MG63 (cell line): ENCODE measurements at regions not wholly inside any gene's neighbourhood (a gene's known extent, or its start where the extent isn't known, plus 50 kb on each side); places are given as distances from the start of the nearest gene placed in this dataset.

Experiments used
- DNase-seq: peaks from one replicate; pipeline ENCODE4 v3.0.0-alpha.2; 2020
- H3K27me3 ChIP-seq: fragments of 250-450 bp; sonication (Bioruptor Pico); 2 replicates; pipeline ENCODE4 v1.5.1; 2020; ENCODE audit warnings: mild to moderate bottlenecking, moderate library complexity
- H3K36me3 ChIP-seq: fragments of 250-450 bp; sonication (Bioruptor Pico); 2 replicates; pipeline ENCODE4 v1.5.1; 2020; ENCODE audit warnings: mild to moderate bottlenecking, moderate library complexity
- H3K4me3 ChIP-seq: fragments of 250-450 bp; sonication (Bioruptor Pico); 2 replicates; pipeline ENCODE4 v1.5.1; 2020; ENCODE audit warnings: mild to moderate bottlenecking, moderate library complexity
- H3K9me3 ChIP-seq: fragments of 250-450 bp; sonication (Bioruptor Pico); 2 replicates; pipeline ENCODE4 v1.5.1; 2020; ENCODE audit warnings: mild to moderate bottlenecking, moderate library complexity

DNA sequence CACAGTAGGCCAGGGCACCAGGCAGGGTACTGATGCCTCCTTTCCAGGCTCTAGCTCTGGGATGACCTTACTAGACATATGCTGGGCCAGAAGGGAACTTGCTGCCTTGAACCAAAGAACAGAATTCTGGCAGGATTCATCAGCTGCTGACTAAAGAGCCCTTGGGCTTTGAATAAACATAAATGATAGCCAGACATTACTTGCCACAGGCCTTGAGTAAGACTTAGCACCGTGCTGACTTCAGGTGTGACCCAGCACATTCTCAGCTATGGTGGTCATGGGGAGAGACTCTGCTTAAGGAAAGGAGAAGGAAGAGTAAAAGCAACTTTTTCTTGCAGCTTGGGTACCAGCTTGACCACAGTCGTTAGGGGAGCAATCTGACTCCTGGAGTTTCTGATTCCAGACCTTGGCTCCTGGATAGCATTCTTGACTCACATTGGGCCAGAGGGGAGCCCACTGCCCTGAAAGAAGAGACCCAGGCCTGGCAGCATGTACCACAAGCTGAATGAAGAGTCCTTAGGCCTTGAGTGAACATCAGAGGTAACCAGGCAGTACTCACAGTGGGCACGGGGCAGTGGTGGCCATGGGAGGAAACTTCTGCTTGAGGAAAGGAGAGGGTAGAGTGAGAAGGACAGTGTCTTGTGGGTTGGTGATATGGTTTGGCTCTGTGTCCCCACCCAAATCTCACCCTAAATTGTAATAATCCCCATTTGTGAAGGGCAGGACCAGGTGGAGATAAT is 926.1 kb upstream of the SORCS1 start:
- Histone ChIP-seq H3K36me3 (no peaks in the 10 kb centered on the region), H3K27me3 (no peaks in the 10 kb centered on the region), H3K4me3 (no peak overlapping the region), H3K9me3 (no peaks in the 10 kb centered on the region)
- DNase-seq: no peak

DNA sequence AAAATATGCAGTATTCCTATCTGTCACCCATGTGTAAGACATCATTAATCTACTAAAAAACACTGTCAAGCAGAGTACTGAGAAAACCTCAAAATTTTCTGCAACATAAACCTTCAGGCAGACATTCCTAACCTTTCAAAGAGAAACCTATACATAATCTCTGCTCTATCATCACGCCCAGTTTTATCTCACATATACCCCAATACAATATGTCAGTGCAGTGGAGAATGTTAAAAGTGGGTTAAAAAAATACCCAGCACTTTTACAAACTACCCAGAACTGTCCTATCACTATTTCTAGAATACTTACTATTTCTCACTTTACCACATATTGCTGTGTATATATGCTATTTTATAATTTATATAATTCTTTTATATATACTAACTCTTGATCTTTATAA is 922.0 kb upstream of the SORCS1 start:
- no peaks in the 10 kb centered on the region for H3K27me3 ChIP-seq
- DNase-seq: no peak

DNA sequence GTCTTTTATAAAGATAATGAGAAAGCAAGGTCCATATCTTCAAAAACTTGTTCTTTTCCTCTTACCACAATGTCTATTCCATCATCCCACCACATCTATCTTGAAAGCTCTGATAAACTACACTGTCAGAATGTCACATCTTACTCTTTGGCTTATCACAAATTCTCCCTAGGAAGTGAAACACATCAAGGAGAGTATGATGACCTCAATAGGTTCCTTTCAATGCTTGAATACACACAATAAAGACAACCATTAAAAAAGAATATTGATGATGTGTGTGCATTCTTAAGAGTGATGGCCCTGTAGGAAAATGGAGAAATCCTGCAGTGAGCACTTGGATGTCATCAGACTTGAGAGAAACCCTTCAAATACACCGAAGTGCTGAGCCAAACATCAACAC is 918.1 kb upstream of the SORCS1 start:
- no peak overlapping the region for H3K4me3 ChIP-seq
- no peaks in the 10 kb centered on the region for H3K36me3 ChIP-seq
- no peak for DNase-seq
- no peaks in the 10 kb centered on the region for H3K27me3 ChIP-seq
- H3K9me3 ChIP-seq: no peaks in the 10 kb centered on the region

More for the DNA sequence above, 922.0 kb upstream of the SORCS1 start:
- Histone ChIP-seq H3K9me3 (no peaks in the 10 kb centered on the region), H3K4me3 (no peak overlapping the region), H3K36me3 (no peaks in the 10 kb centered on the region)

DNA sequence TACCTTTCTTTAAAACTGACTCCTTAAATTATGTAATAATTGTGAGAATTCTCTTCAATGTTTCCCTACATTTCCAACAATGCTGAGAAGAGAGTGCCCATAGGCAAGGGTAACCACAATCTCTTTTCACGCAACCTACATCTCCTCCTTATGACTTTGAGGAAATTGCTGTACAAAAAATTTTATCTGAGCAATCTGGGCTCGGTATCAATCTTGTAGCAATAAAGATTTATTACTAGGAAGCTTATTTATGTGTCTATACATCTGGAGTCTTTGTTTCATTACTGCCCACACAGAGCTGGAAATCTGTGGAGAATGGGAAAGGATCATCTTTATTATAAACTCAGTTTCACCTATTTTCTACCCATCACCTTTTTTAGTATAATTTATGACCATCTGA is 913.8 kb upstream of the SORCS1 start:
- no peaks in the 10 kb centered on the region for H3K36me3 ChIP-seq
- no peaks in the 10 kb centered on the region for H3K9me3 ChIP-seq
- H3K27me3 ChIP-seq: no peaks in the 10 kb centered on the region
- no peak for DNase-seq
- no peak overlapping the region for H3K4me3 ChIP-seq

DNA sequence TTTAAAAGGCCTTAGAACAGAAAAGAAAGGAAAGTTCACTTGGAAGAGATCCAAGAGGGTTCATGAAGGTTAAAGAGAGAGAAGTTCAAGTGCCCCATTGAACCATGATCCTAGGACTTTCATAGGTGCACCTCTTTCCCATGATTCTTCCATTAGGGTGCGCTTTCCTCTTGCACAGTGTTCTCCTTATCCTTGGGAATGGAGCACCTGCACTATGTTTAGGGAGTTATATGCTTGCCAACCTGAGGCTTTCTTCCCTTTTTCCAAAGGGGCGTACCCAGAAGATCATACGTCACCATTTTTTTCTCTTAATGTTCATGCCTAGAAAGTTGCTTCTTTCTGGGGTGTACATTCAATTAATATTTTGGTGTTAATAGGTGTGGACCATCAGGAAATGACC is 908.0 kb upstream of the SORCS1 start:
- Histone ChIP-seq H3K36me3 (no peaks in the 10 kb centered on the region), H3K27me3 (no peaks in the 10 kb centered on the region), H3K9me3 (no peaks in the 10 kb centered on the region), H3K4me3 (no peak overlapping the region)
- DNase-seq: no peak

DNA sequence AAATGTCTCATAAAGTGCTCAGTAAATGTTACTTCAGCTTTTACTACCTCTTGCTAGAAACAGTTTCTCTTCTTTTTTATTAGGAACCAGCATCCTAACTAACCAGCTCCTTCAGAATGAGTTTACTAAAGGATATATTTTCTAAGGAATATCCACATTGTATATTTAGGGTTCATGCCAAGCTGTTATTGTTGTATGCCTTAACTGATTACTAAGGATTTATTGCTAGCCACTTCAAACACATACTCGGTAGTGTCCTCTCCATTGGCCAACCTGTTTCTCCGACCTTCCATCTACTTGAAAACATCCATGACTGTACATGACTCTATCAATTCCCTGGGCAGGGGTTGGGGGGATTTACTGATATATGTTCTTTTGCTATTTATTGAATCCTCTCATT is 906.3 kb upstream of the SORCS1 start:
- H3K9me3 ChIP-seq: no peaks in the 10 kb centered on the region
- no peaks in the 10 kb centered on the region for H3K36me3 ChIP-seq
- no peak overlapping the region for H3K4me3 ChIP-seq
- no peak for DNase-seq
- no peaks in the 10 kb centered on the region for H3K27me3 ChIP-seq

DNA sequence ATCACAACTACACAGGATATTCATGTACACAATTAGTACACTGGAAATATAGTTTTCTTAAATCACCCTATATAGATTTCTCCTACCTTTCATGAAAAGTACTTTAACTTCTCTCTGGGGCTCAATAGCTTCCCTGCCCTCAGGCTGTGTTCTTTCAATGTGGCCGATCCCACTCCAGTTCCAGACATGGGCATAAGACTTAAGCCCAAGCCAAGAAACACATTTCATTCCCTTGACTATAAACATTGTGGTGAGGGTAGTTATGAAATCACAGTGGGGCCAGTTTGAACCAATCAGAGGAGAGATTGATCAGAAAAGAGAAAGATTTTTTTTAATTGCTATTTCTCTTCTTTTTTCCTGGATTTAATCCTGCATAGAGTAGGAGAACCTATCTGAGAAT is 904.6 kb upstream of the SORCS1 start:
- Histone ChIP-seq H3K4me3 (no peak overlapping the region), H3K9me3 (no peaks in the 10 kb centered on the region), H3K27me3 (no peaks in the 10 kb centered on the region), H3K36me3 (no peaks in the 10 kb centered on the region)
- DNase-seq: no peak

DNA sequence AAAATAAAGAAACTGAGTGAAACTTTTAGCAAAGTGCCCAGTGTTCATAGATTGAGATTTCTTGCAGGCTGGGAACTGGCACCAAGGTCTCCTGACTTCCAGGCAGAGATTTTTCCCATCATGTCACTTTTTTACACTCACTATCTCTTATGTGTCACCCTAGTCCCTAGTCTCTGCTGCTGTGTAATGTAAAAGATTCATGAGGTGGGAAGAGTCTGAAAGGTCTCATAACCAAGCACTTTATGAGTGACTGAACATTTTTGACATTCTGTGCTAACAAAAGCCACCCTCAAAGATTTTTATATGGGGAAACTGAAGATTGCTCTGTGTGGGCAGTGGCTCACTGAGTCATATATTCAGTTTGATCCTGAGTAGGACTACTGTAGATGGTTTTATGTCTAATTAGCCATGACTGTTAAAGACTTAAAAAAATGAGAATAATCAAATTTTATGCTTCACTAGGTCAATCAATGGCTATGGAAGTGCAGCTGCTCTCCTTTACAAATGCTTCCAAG is 900.3 kb upstream of the SORCS1 start:
- Histone ChIP-seq H3K9me3 (no peaks in the 10 kb centered on the region), H3K36me3 (no peaks in the 10 kb centered on the region), H3K27me3 (no peaks in the 10 kb centered on the region), H3K4me3 (no peak overlapping the region)
- no peak for DNase-seq

DNA sequence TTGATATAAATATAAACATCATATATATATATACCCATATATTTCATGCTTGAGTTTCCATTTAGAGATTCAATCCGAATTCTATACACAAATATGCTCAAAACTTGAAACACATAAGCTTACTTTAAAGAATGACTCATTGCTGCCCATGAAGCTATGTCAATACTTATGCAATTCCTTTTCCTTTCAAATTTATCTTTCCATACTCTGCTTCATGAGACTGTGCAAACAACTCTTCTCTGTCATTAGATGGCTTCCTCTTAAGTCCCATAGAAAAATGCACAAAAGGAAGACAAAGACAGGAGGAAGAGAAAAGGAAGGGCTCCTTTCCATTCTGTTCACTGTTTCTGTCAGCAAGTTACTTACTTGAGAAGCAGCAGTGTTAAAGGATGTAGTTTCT is 895.7 kb upstream of the SORCS1 start:
- no peak for DNase-seq
- Histone ChIP-seq H3K4me3 (no peak overlapping the region), H3K36me3 (no peaks in the 10 kb centered on the region), H3K9me3 (no peaks in the 10 kb centered on the region), H3K27me3 (no peaks in the 10 kb centered on the region)

DNA sequence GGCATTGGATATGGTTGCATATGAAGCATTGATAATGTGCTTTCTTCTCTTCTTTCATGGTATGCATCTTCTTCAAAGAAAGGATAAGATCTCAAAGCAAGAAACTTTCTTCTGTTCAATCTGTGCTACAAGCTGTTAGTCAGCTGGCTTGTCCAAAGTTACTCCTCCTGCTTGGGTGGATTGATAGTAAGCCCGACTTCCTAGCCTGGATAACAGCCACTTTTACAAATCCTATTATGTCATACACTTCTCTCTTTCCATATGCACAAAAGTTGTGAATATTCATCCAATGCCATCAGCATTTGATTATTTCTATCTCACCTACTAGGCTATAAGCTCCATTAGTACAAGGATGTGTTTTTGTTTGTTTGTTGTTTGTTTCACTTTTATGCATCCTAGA is 891.0 kb upstream of the SORCS1 start:
- Histone ChIP-seq H3K9me3 (no peaks in the 10 kb centered on the region), H3K4me3 (no peak overlapping the region), H3K36me3 (no peaks in the 10 kb centered on the region), H3K27me3 (no peaks in the 10 kb centered on the region)
- DNase-seq: no peak

DNA sequence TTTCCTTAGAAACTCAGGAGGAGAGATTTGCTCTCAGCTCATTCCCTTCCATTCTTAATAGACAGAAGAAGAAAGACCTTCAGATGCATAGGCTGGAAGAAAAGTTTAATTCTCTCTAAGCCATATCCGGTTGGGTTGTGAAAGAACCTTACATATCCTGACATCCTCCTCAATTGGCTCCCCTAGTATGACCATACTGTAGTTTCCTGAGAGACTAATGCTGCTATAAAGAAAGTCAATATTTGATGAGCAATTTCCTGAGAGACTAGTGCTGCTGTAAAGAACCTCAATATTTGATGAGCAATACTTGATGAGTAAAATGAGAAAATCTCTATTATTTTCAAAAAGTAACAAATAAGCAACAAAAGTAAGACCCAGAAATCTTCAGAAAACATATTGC is 888.5 kb upstream of the SORCS1 start:
- DNase-seq: no peak
- Histone ChIP-seq H3K9me3 (no peaks in the 10 kb centered on the region), H3K4me3 (no peak overlapping the region), H3K27me3 (no peaks in the 10 kb centered on the region), H3K36me3 (no peaks in the 10 kb centered on the region)

DNA sequence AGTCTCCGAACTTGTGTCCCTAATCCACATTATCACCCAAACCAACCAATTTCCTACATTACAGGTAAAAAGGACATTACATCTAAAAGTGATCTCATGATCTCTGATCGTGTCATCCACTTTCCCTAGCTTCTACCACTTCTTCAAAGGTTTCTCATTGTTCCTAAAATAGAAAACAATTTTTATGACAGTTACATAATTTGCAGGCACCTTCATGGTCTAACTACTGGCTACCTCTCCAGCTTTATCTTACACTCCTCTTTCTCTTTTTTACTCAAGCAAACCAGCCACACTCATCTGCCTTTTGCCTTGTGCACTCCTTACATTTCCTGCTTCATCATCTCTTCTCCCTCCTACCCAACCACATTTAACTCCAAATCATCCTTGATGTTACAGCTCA is 886.7 kb upstream of the SORCS1 start:
- no peaks in the 10 kb centered on the region for H3K27me3 ChIP-seq
- H3K9me3 ChIP-seq: no peaks in the 10 kb centered on the region
- no peaks in the 10 kb centered on the region for H3K36me3 ChIP-seq
- DNase-seq: no peak
- no peak overlapping the region for H3K4me3 ChIP-seq

DNA sequence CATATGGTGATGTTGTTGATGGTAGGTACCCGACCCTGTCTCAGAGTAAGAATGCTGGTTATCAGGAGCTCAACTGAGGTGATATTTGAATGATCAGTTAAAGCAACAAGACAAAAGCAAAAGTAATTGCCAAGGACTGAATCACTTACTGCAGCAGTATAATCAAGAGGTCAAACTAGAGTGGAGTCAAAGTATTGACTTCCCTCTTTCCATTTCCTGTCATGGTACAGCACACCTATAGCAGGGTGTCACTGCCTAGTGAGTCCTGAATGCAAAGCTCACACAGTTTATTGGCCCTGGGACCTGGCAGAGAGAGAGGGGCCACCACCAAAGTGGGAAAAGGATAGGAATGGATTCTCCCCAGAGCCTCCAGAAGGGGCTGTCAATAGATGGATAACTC is 886.1 kb upstream of the SORCS1 start:
- Histone ChIP-seq H3K27me3 (no peaks in the 10 kb centered on the region), H3K9me3 (no peaks in the 10 kb centered on the region)
- no peak for DNase-seq

DNA sequence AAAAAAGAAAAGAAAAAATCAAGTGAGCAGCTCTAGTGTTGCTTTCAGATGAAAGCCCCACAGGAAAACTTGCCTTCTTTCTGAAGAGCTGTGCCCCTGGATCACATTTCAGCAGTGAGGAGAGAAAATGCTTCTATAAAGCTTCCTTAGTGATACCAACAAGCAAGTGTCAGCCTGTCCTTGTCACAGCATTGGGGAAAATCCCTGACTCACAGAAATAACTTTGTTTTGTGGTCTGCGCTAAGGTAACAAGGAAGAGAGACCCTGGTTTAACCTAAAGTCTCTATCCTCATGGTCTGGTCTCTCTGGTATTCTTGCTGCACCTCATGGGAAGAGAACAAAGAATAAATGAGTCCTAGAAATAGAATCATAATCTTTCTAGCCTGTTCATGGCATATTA is 885.2 kb upstream of the SORCS1 start:
- no peak for DNase-seq
- Histone ChIP-seq H3K4me3 (no peak overlapping the region), H3K36me3 (no peaks in the 10 kb centered on the region), H3K27me3 (no peaks in the 10 kb centered on the region), H3K9me3 (no peaks in the 10 kb centered on the region)

More for the DNA sequence above, 886.1 kb upstream of the SORCS1 start:
- Histone ChIP-seq H3K4me3 (no peak overlapping the region), H3K36me3 (no peaks in the 10 kb centered on the region)

DNA sequence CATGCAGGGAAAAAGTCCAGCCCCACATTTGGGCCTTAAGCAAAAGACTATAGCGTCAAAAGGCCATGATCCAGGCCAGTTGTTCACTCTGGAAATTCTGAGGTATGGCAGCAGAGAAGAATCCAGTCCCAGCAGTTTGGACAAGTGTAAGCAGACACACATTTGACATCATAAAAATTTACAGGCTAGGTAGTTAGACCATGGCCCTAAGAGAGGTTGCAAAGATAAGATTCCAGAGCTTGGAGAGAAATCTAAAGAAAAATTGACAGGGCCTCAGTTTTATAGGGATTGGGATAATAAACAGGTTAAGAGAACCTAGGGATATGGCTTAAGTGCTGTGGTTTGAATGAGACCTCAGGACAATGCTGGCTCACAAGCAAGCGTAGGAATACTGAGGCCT is 884.4 kb upstream of the SORCS1 start:
- no peak for DNase-seq
- Histone ChIP-seq H3K9me3 (no peaks in the 10 kb centered on the region), H3K4me3 (no peak overlapping the region), H3K36me3 (no peaks in the 10 kb centered on the region), H3K27me3 (no peaks in the 10 kb centered on the region)

DNA sequence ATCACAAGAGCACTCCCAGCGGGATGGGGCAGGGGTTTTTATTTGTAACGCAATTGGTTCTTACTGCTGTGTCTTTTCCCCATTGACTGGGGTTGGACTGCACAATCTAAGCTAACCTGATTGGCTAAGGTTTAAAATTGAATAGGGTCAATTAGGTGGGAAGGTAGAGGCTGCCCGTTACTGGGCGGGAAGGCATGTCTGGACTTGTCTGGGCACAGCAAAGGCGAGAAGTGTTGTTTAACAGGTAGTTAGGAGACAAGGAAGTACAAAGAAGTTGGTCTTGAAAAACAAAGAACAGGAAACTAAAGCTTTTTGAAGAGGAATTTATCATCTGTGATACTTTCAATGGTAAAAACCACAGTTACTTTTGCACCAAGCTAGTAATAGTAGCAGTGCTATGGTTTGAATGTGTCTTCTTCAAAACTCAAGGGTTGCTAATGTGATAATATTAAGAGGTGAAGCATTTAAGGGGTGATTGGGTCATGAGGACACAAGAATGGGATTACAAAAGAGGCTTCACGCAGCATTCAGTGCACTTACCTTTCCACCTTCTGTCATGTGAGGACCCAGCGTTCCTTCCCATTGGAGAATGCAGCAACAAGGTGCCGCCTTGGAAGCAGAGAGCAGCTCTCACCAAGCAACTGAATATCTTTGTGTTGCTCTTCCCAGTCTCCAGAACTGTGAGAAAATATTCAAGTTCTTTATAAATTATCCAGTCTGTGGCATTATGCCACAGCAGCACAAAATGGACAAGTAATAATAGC is 875.5 kb upstream of the SORCS1 start:
- no peak for DNase-seq
- Histone ChIP-seq H3K27me3 (no peaks in the 10 kb centered on the region), H3K36me3 (no peaks in the 10 kb centered on the region), H3K9me3 (no peaks in the 10 kb centered on the region), H3K4me3 (no peak overlapping the region)

DNA sequence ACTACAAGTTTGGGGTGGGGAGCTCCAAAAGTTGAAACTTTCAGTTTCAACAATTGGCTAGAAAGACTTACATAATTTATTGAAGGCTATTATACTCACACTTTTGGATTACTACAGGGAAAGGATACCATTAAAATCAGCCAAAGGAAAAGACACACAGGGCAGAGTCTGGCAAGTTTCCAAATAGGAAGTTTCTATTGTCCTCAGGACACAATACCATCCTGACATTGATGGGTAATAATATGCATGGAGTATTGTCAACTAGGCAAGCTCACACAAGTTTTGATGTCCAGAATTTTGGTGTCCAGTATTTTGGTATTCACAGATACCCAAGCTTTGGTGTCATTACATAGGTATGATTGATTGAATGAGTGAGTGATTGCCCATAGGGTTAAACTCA is 872.6 kb upstream of the SORCS1 start:
- Histone ChIP-seq H3K36me3 (no peaks in the 10 kb centered on the region), H3K27me3 (no peaks in the 10 kb centered on the region), H3K9me3 (no peaks in the 10 kb centered on the region), H3K4me3 (no peak overlapping the region)
- DNase-seq: no peak

DNA sequence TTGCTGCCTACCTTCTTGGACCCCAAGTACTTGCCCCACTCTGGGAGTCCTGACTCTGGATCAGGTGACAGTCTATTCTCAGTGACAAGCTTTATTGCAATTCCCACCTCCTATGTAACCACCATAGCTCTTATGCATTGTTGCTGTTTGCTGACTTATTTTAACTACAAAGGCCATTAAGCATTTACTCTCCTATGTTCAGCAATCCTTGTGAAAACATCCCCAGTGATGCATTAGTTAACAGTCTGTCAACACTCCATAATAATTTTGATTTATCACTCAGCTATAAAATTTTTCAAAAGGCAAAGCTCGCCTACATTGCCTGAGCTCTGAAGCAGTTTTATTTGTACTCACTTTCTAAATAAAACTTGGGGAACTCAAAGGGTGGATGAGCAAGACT is 871.8 kb upstream of the SORCS1 start:
- H3K4me3 ChIP-seq: no peak overlapping the region
- no peaks in the 10 kb centered on the region for H3K36me3 ChIP-seq
- no peaks in the 10 kb centered on the region for H3K9me3 ChIP-seq

More for the DNA sequence above, 871.8 kb upstream of the SORCS1 start:
- DNase-seq: no peak
- H3K27me3 ChIP-seq: no peaks in the 10 kb centered on the region
